ENCODE measurements at regions not wholly inside any gene's neighbourhood (a gene's known extent, or its start where the extent isn't known, plus 50 kb on each side); places are given as distances from the start of the nearest gene placed in this dataset.

DNA sequence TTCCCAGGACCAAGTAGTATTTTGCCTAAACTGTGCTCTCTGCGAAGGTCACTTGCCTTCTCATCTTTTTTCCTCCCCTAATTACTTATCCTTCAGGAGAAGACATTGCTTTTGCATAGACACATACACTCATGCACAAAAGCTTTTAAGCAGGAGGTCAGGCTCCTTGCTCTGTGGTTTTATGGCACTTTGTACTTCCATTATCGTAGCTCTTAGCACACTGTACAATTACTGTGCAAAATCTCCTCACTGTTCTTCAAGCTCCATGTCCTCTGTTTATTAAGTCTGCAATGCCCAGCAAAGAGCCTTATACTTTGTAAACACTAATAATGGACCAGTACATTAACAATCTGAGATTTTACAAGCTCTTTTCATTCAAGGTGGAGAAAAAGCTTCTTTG lies 188.4 kb upstream of the GNPDA2 start:
- WGBS (ENCODE audit: low lambda C conversion rate) = 5% methylated on average over 2 of the region's 2 CpGs
- Histone ChIP-seq H3K9me3 (ENCODE audit: low read length) (no peaks in the 10 kb centered on the region), H3K4me3 (replicated peaks in 1 of 3; ENCODE audit: insufficient read depth in 1 of 3, low read depth in 2 of 3, low read length in 3 of 3) (no peak overlapping the region), H3K36me3 (replicated peaks in 1 of 2; ENCODE audit: control insufficient read depth in 1 of 2, insufficient read depth in 2 of 2, low read length in 2 of 2) (no peaks in the 10 kb centered on the region), H3K27ac (ENCODE audit: extremely low read length, insufficient read depth, low read length) (no peak overlapping the region), H3K4me2 (ENCODE audit: low read depth, low read length) (no peak overlapping the region), H4K20me1 (ENCODE audit: insufficient read depth, low read length) (no peaks in the 10 kb centered on the region), H2AFZ (ENCODE audit: low read length) (no peak overlapping the region), H3K27me3 (ENCODE audit: control insufficient read depth in 1 of 2, insufficient read depth in 2 of 2, low read length in 2 of 2) (no peaks in the 10 kb centered on the region), H3K4me1 (ENCODE audit: insufficient read depth, low read length) (no peaks in the 10 kb centered on the region), H3K9ac (ENCODE audit: insufficient read depth, low read depth, low read length) (no peak overlapping the region), H3K79me2 (ENCODE audit: insufficient read depth, low read length) (no peaks in the 10 kb centered on the region)
- in situ Hi-C loops (cut with HindIII; ENCODE audit: extremely low pct_ligation_motif_present, low pct_unique_long_range_greater_than_20kb) = no loop called here
- ChIA-PET POLR2A (no interaction called here), CTCF (ENCODE audit: low intra/inter-chr PET ratio, low total read pairs) (no interaction called here)
- ATAC-seq (no peak), DNase-seq (ENCODE audit: low spot score) (no peak), FAIRE-seq (no peak)
- no TSS peak for BruUV-seq (replicated peaks)
- TF ChIP-seq, protein P1, sequence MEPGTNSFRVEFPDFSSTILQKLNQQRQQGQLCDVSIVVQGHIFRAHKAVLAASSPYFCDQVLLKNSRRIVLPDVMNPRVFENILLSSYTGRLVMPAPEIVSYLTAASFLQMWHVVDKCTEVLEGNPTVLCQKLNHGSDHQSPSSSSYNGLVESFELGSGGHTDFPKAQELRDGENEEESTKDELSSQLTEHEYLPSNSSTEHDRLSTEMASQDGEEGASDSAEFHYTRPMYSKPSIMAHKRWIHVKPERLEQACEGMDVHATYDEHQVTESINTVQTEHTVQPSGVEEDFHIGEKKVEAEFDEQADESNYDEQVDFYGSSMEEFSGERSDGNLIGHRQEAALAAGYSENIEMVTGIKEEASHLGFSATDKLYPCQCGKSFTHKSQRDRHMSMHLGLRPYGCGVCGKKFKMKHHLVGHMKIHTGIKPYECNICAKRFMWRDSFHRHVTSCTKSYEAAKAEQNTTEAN (CRISPR knock-in tag; conservative IDR thresholded peaks at IDR 0.05) = no peak
- TF ChIP-seq CHD4 (IDR thresholded peaks at IDR 0.05; ENCODE audit: borderline replicate concordance, low read length) = no peak
- intact Hi-C loops (cut with micrococcal nuclease; ENCODE audit: unreplicated experiment) = no loop called here

DNA sequence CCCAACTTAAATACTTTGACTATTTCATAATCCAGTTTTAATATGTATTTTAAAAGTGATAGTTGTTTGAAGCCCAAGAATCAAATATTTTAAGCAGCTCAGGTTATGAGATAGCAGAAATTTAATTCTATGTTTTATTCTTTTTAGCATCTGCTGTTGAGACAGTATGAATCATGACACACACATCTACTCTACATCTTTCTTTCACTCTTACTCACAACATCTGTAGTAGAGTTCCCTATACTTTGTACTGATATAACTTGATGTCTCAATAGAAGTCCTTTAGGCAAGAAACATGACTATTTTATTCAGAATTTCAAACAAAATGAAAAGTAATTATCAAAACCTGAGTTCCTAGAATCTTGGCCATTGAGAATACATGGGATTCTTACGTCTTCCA lies 187.9 kb upstream of the GNPDA2 start:
- WGBS (ENCODE audit: low lambda C conversion rate) = 12% methylated on average over 1 of the region's 1 CpG
- in situ Hi-C loops (cut with HindIII; ENCODE audit: extremely low pct_ligation_motif_present, low pct_unique_long_range_greater_than_20kb) = no loop called here
- Histone ChIP-seq H3K9me3 (ENCODE audit: low read length) (no peaks in the 10 kb centered on the region), H3K4me2 (ENCODE audit: low read depth, low read length) (no peak overlapping the region), H3K27me3 (ENCODE audit: control insufficient read depth in 1 of 2, insufficient read depth in 2 of 2, low read length in 2 of 2) (no peaks in the 10 kb centered on the region), H3K27ac (ENCODE audit: extremely low read length, insufficient read depth, low read length) (no peak overlapping the region), H4K20me1 (ENCODE audit: insufficient read depth, low read length) (no peaks in the 10 kb centered on the region), H2AFZ (ENCODE audit: low read length) (no peak overlapping the region), H3K4me3 (replicated peaks in 1 of 3; ENCODE audit: insufficient read depth in 1 of 3, low read depth in 2 of 3, low read length in 3 of 3) (no peak overlapping the region), H3K4me1 (ENCODE audit: insufficient read depth, low read length) (no peaks in the 10 kb centered on the region), H3K79me2 (ENCODE audit: insufficient read depth, low read length) (no peaks in the 10 kb centered on the region), H3K36me3 (replicated peaks in 1 of 2; ENCODE audit: control insufficient read depth in 1 of 2, insufficient read depth in 2 of 2, low read length in 2 of 2) (no peaks in the 10 kb centered on the region), H3K9ac (ENCODE audit: insufficient read depth, low read depth, low read length) (no peak overlapping the region)
- intact Hi-C loops (cut with micrococcal nuclease; ENCODE audit: unreplicated experiment) = no loop called here
- DNase-seq (ENCODE audit: low spot score) (no peak), ATAC-seq (no peak), FAIRE-seq (no peak)
- ChIA-PET CTCF (ENCODE audit: low intra/inter-chr PET ratio, low total read pairs) (no interaction called here), POLR2A (no interaction called here)
- BruUV-seq (replicated peaks) = no TSS peak
- TF ChIP-seq ZNF841 (CRISPR knock-in tag; IDR thresholded peaks at IDR 0.05; ENCODE audit: borderline replicate concordance) (no peak), ZFP1 (CRISPR knock-in tag; IDR thresholded peaks at IDR 0.05) (no peak), ZIK1 (CRISPR knock-in tag; IDR thresholded peaks at IDR 0.05; ENCODE audit: borderline replicate concordance, low read depth) (no peak), NFKBIZ (CRISPR knock-in tag; IDR thresholded peaks at IDR 0.05) (no peak), GTF3A (CRISPR knock-in tag; conservative IDR thresholded peaks at IDR 0.05) (no peak), ZNF83 (CRISPR knock-in tag; IDR thresholded peaks at IDR 0.05; ENCODE audit: borderline replicate concordance) (no peak), SOX13 (IDR thresholded peaks at IDR 0.05) (no peak), SOX13 (CRISPR knock-in tag; conservative IDR thresholded peaks at IDR 0.05 in 1 of 2, IDR thresholded peaks at IDR 0.05 in 1 of 2) (no peak), ZNF570 (CRISPR knock-in tag; IDR thresholded peaks at IDR 0.05; ENCODE audit: borderline replicate concordance) (no peak), ERF (CRISPR knock-in tag; IDR thresholded peaks at IDR 0.05) (no peak)
- TF ChIP-seq, protein P2, sequence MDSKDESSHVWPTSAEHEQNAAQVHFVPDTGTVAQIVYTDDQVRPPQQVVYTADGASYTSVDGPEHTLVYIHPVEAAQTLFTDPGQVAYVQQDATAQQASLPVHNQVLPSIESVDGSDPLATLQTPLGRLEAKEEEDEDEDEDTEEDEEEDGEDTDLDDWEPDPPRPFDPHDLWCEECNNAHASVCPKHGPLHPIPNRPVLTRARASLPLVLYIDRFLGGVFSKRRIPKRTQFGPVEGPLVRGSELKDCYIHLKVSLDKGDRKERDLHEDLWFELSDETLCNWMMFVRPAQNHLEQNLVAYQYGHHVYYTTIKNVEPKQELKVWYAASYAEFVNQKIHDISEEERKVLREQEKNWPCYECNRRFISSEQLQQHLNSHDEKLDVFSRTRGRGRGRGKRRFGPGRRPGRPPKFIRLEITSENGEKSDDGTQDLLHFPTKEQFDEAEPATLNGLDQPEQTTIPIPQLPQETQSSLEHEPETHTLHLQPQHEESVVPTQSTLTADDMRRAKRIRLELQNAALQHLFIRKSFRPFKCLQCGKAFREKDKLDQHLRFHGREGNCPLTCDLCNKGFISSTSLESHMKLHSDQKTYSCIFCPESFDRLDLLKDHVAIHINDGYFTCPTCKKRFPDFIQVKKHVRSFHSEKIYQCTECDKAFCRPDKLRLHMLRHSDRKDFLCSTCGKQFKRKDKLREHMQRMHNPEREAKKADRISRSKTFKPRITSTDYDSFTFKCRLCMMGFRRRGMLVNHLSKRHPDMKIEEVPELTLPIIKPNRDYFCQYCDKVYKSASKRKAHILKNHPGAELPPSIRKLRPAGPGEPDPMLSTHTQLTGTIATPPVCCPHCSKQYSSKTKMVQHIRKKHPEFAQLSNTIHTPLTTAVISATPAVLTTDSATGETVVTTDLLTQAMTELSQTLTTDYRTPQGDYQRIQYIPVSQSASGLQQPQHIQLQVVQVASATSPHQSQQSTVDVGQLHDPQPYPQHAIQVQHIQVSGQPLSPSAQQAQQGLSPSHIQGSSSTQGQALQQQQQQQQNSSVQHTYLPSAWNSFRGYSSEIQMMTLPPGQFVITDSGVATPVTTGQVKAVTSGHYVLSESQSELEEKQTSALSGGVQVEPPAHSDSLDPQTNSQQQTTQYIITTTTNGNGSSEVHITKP (CRISPR knock-in tag; IDR thresholded peaks at IDR 0.05; ENCODE audit: low read depth) = no peak
- TF ChIP-seq, protein P3, sequence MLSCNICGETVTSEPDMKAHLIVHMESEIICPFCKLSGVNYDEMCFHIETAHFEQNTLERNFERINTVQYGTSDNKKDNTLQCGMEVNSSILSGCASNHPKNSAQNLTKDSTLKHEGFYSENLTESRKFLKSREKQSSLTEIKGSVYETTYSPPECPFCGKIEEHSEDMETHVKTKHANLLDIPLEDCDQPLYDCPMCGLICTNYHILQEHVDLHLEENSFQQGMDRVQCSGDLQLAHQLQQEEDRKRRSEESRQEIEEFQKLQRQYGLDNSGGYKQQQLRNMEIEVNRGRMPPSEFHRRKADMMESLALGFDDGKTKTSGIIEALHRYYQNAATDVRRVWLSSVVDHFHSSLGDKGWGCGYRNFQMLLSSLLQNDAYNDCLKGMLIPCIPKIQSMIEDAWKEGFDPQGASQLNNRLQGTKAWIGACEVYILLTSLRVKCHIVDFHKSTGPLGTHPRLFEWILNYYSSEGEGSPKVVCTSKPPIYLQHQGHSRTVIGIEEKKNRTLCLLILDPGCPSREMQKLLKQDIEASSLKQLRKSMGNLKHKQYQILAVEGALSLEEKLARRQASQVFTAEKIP (CRISPR knock-in tag; IDR thresholded peaks at IDR 0.05; ENCODE audit: borderline replicate concordance) = no peak

Measured in HepG2 (cell line).